ENCODE measurements at regions not wholly inside any gene's neighbourhood (a gene's known extent, or its start where the extent isn't known, plus 50 kb on each side); places are given as distances from the start of the nearest gene placed in this dataset.
A peak's percentile ranks its signal among the peaks of the same experiment; 100 is the strongest.

DNA sequence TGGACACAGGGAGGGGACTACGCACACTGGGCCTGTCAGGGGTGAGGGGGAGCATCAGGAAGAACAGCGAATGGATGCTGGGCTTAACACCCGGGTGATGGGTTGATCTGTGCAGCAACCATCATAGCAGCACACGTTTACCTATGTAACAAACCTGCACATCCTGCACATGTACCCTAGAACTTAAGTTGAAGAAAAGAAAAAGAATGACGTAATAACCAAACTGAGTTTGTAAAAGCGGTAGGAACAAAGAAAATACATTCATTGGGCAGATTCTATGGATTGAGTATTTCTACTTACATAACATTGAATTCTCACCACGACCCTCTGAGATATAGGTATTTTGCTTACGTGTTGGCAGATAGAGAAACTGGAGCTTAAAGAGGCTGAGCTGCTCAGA is 468.4 kb downstream of the TTLL7 start:
- H3K4me3 ChIP-seq (ENCODE audit: control insufficient read depth in 1 of 2, extremely low read depth in 1 of 2, low read length in 1 of 2) = no peak overlapping the region
- H3K4me3 Mint-ChIP-seq = no peak overlapping the region
- H3K27me3 Mint-ChIP-seq = no peaks in the 10 kb centered on the region
- ChIA-PET POLR2A (no interaction called here), CTCF (interaction anchor here in 1 of 2 donors (0.6 kb wide), 1 partner anchor 1533 kb away, joined by 4 read pairs; no protein-coding TSS in a partner anchor)
- H3K4me1 ChIP-seq (ENCODE audit: control insufficient read depth in 1 of 2, extremely low read depth in 1 of 2, insufficient read depth in 2 of 2, low read length in 2 of 2) = no peaks in the 10 kb centered on the region
- no peak for ATAC-seq (replicated peaks in 1 of 4)
- peaks cover 0 to 7% (median 2%) of the 10 kb centered on the region in 3 donors for H3K4me1 Mint-ChIP-seq
- WGBS (ENCODE audit: insufficient coverage) = no CpG with 5 or more reads among the region's 8 CpGs
- H3K36me3 Mint-ChIP-seq = peaks cover 3% of the 10 kb centered on the region
- H3K36me3 ChIP-seq (ENCODE audit: control insufficient read depth in 2 of 2, extremely low read depth in 1 of 2, insufficient read depth in 1 of 2, low read length in 1 of 2) = no peaks in the 10 kb centered on the region
- no peak overlapping the region for H3K27ac Mint-ChIP-seq
- peaks cover 5 to 17% (median 7%) of the 10 kb centered on the region in 3 donors for H3K9me3 Mint-ChIP-seq
- no peaks in the 10 kb centered on the region for H3K27me3 ChIP-seq (replicated peaks in 1 of 2; ENCODE audit: control insufficient read depth in 2 of 2, extremely low read depth in 1 of 2, insufficient read depth in 2 of 2, low read length in 1 of 2)
- no peak overlapping the region for H3K27ac ChIP-seq (ENCODE audit: low read length)
- peaks cover 5% of the 10 kb centered on the region for H3K9me3 ChIP-seq
- no peak for DNase-seq

DNA sequence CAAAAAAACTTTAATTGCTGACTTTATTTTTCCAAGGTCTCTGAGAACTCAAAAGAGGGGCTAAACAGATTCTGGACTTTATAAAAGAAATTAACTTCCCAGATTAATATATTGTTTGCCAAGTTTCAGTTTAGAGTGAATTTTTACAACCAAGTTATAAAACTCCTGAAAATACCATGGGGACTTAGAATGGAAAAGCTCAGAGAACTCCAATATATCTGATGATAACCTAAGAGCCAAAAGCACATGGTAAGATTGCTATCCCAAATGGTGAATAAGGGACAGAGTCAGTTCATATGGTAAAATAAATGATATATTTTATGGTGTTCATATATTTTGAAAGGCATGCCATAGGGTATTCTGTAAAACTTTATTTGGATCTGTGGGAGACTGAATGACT is 470.9 kb downstream of the TTLL7 start:
- Mint-ChIP-seq H3K4me3 (no peak overlapping the region), H3K36me3 (no peaks in the 10 kb centered on the region), H3K9me3 (peaks cover 0 to 8% (median 8%) of the 10 kb centered on the region in 3 donors), H3K27ac (no peak overlapping the region), H3K4me1 (peaks cover 0 to 7% (median 2%) of the 10 kb centered on the region in 3 donors), H3K27me3 (no peaks in the 10 kb centered on the region)
- POLR2A ChIA-PET = no interaction called here
- H3K27ac ChIP-seq (ENCODE audit: low read length) = no peak overlapping the region
- H3K9me3 ChIP-seq = no peaks in the 10 kb centered on the region
- H3K27me3 ChIP-seq (replicated peaks in 1 of 2; ENCODE audit: control insufficient read depth in 2 of 2, extremely low read depth in 1 of 2, insufficient read depth in 2 of 2, low read length in 1 of 2) = no peaks in the 10 kb centered on the region
- H3K4me1 ChIP-seq (ENCODE audit: control insufficient read depth in 1 of 2, extremely low read depth in 1 of 2, insufficient read depth in 2 of 2, low read length in 2 of 2) = no peaks in the 10 kb centered on the region
- no peaks in the 10 kb centered on the region for H3K36me3 ChIP-seq (ENCODE audit: control insufficient read depth in 2 of 2, extremely low read depth in 1 of 2, insufficient read depth in 1 of 2, low read length in 1 of 2)
- H3K4me3 ChIP-seq (ENCODE audit: control insufficient read depth in 1 of 2, extremely low read depth in 1 of 2, low read length in 1 of 2) = no peak overlapping the region
- CTCF ChIA-PET = no interaction called here
- DNase-seq (no peak), ATAC-seq (replicated peaks in 1 of 4) (no peak)

DNA sequence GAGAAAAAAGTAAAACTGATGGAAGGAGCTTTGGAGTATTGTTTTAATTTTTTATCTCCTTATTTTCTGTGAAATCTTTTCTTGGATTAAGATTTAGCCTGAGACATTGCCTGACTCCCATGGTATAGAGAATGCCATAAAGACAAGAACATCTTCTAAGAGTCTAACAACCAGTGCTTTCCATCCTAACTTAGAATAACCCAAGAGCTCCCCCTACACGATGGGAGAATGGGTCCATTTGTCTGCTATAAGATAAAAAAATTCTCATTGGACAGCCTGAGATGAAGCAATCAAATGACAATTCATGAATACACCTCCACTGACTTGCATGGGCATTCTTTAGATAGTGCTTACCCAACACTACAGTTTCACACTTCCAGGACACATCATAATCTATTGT is 478.1 kb downstream of the TTLL7 start:
- Mint-ChIP-seq H3K9me3 (peaks cover 0 to 5% (median 0%) of the 10 kb centered on the region in 3 donors), H3K27me3 (no peaks in the 10 kb centered on the region), H3K4me3 (no peak overlapping the region), H3K27ac (no peak overlapping the region), H3K36me3 (no peaks in the 10 kb centered on the region), H3K4me1 (peaks cover 0 to 9% (median 7%) of the 10 kb centered on the region in 3 donors)
- CTCF ChIA-PET = no interaction called here
- WGBS (ENCODE audit: insufficient coverage) = no CpG with 5 or more reads among the region's 1 CpG
- POLR2A ChIA-PET = interaction anchor here in 1 of 2 donors (0.8 kb wide), 1 partner anchor 52 kb away, joined by 3 read pairs; no protein-coding TSS in a partner anchor
- H3K27ac ChIP-seq (ENCODE audit: low read length) = no peak overlapping the region
- H3K36me3 ChIP-seq (ENCODE audit: control insufficient read depth in 2 of 2, extremely low read depth in 1 of 2, insufficient read depth in 1 of 2, low read length in 1 of 2) = no peaks in the 10 kb centered on the region
- no peak overlapping the region for H3K4me3 ChIP-seq (ENCODE audit: control insufficient read depth in 1 of 2, extremely low read depth in 1 of 2, low read length in 1 of 2)
- ATAC-seq (replicated peaks in 1 of 4) (peak in 2 of 4 experiments; percentile 35 to 56), DNase-seq (peak in 1 of 35 experiments; percentile 7)
- no peaks in the 10 kb centered on the region for H3K4me1 ChIP-seq (ENCODE audit: control insufficient read depth in 1 of 2, extremely low read depth in 1 of 2, insufficient read depth in 2 of 2, low read length in 2 of 2)
- H3K9me3 ChIP-seq = no peaks in the 10 kb centered on the region
- no peaks in the 10 kb centered on the region for H3K27me3 ChIP-seq (replicated peaks in 1 of 2; ENCODE audit: control insufficient read depth in 2 of 2, extremely low read depth in 1 of 2, insufficient read depth in 2 of 2, low read length in 1 of 2)

DNA sequence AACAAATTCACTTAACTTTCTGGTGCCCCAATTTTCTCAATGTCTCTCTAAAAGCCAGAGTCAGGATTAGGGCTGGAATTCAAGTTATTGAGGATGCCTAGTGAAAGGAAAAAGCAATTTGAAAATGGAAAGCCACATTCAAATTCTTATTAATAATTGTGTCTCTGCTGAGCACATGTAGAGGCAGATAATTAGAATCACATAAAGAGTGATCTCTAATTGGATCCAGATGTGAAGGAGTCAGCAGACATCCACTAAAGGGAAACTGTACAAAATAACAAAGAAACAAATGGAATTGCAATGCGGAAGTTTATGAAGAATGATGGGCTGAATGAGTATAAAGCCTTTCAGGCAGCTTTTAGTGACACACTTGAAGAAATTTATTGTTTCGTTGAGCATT is 482.6 kb downstream of the TTLL7 start:
- Histone ChIP-seq H3K27ac (ENCODE audit: low read length) (no peak overlapping the region), H3K27me3 (replicated peaks in 1 of 2; ENCODE audit: control insufficient read depth in 2 of 2, extremely low read depth in 1 of 2, insufficient read depth in 2 of 2, low read length in 1 of 2) (no peaks in the 10 kb centered on the region), H3K9me3 (no peaks in the 10 kb centered on the region), H3K36me3 (ENCODE audit: control insufficient read depth in 2 of 2, extremely low read depth in 1 of 2, insufficient read depth in 1 of 2, low read length in 1 of 2) (no peaks in the 10 kb centered on the region), H3K4me1 (ENCODE audit: control insufficient read depth in 1 of 2, extremely low read depth in 1 of 2, insufficient read depth in 2 of 2, low read length in 2 of 2) (peaks cover 0 to 2% of the 10 kb centered on the region in 2 experiments), H3K4me3 (ENCODE audit: control insufficient read depth in 1 of 2, extremely low read depth in 1 of 2, low read length in 1 of 2) (no peak overlapping the region)
- Mint-ChIP-seq H3K4me1 (peaks cover 14 to 20% (median 18%) of the 10 kb centered on the region in 3 donors), H3K36me3 (no peaks in the 10 kb centered on the region), H3K9me3 (peaks cover 0 to 5% (median 0%) of the 10 kb centered on the region in 3 donors), H3K4me3 (no peak overlapping the region), H3K27me3 (no peaks in the 10 kb centered on the region), H3K27ac (no peak overlapping the region)
- WGBS (ENCODE audit: insufficient coverage) = 100% methylated on average over 2 of the region's 2 CpGs
- no peak for ATAC-seq (replicated peaks in 1 of 4)
- ChIA-PET CTCF (no interaction called here), POLR2A (no interaction called here)
- no peak for DNase-seq

DNA sequence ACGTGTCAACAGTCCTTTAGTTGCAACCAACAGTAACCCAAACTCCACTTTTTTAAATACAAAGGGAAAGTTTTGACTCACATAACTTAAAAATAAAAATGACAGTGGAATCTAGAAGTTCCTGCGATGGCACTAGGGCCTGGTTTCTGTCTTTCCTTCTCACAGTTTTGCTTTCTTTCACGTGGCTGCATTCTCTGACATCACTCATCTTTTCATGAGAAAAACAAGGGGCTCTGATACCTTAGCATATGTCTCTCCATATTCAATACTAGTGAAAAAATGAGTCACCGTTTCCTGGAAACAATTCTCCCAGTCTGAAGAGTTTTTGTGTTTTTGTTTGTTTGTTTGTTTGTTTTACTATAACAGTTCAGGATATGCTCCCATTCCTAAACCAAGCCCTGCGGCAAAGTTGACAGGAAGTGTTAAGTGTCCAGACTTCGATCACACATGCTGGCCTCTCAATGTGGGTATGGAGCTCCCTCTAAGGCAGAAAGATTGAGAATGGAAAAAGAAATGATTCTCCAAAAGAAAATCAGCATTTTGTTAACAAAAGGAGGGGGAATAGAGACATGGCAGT is 483.3 kb downstream of the TTLL7 start:
- H3K9me3 ChIP-seq = no peaks in the 10 kb centered on the region
- H3K27me3 ChIP-seq (replicated peaks in 1 of 2; ENCODE audit: control insufficient read depth in 2 of 2, extremely low read depth in 1 of 2, insufficient read depth in 2 of 2, low read length in 1 of 2) = no peaks in the 10 kb centered on the region
- peaks cover 0 to 2% of the 10 kb centered on the region in 2 experiments for H3K4me1 ChIP-seq (ENCODE audit: control insufficient read depth in 1 of 2, extremely low read depth in 1 of 2, insufficient read depth in 2 of 2, low read length in 2 of 2)
- peaks cover 0 to 5% (median 0%) of the 10 kb centered on the region in 3 donors for H3K9me3 Mint-ChIP-seq
- no peak overlapping the region for H3K4me3 Mint-ChIP-seq
- H3K4me1 Mint-ChIP-seq = peaks cover 11 to 20% (median 20%) of the 10 kb centered on the region in 3 donors
- no peak overlapping the region for H3K4me3 ChIP-seq (ENCODE audit: control insufficient read depth in 1 of 2, extremely low read depth in 1 of 2, low read length in 1 of 2)
- DNase-seq (no peak), ATAC-seq (replicated peaks in 1 of 4) (no peak)
- H3K27me3 Mint-ChIP-seq = no peaks in the 10 kb centered on the region
- H3K36me3 ChIP-seq (ENCODE audit: control insufficient read depth in 2 of 2, extremely low read depth in 1 of 2, insufficient read depth in 1 of 2, low read length in 1 of 2) = no peaks in the 10 kb centered on the region
- ChIA-PET CTCF (no interaction called here), POLR2A (no interaction called here)
- WGBS (ENCODE audit: insufficient coverage) = 17% methylated on average over 1 of the region's 6 CpGs
- peak overlapping the region in 1 of 2 donors; percentile 6 for H3K27ac Mint-ChIP-seq
- no peaks in the 10 kb centered on the region for H3K36me3 Mint-ChIP-seq
- H3K27ac ChIP-seq (ENCODE audit: low read length) = no peak overlapping the region

DNA sequence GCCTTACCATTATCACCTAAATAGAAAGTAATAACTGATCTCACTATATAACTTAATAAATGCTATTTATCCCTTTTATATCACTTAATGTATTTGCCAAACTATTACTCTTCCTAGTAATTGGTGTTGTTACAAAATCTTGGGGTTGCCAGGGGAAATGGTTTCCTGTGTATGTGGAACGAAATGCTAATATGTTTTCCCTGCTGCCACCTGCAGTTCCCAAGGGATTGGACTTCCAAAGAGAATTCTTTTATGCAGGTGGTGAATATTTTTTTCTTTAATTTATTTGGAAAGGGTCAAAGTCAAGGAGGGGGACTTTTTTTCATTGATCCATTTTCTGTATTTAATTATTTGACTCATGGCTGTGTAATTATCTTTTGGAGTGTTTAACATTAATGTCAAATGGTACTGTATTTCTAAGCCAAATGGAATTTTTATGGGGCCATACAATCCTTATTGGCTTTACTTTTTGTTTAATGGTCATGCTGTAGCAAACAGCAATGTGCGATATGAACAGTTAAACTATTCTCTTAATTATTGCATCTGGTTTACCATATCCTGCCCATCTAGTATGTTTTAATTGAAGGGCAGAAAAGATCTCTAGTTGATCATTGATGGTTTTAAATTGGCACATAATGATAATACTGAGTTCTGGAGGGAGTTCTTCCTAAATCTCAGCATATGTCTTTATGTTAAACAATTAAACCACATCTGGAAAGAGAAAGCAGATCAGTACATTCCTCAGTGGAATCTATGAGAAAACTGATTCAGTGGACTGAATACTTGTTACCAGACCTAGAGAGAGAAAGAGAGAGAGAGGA is 486.3 kb downstream of the TTLL7 start:
- Mint-ChIP-seq H3K4me1 (peaks cover 38 to 49% (median 45%) of the 10 kb centered on the region in 3 donors), H3K9me3 (peaks cover 0 to 5% (median 0%) of the 10 kb centered on the region in 3 donors), H3K27ac (no peak overlapping the region), H3K4me3 (no peak overlapping the region), H3K36me3 (no peaks in the 10 kb centered on the region), H3K27me3 (no peaks in the 10 kb centered on the region)
- ATAC-seq (replicated peaks in 1 of 4) (no peak), DNase-seq (no peak)
- no peaks in the 10 kb centered on the region for H3K9me3 ChIP-seq
- peaks cover 8 to 28% of the 10 kb centered on the region in 2 experiments for H3K4me1 ChIP-seq (ENCODE audit: control insufficient read depth in 1 of 2, extremely low read depth in 1 of 2, insufficient read depth in 2 of 2, low read length in 2 of 2)
- no peak overlapping the region for H3K27ac ChIP-seq (ENCODE audit: low read length)
- no peaks in the 10 kb centered on the region for H3K36me3 ChIP-seq (ENCODE audit: control insufficient read depth in 2 of 2, extremely low read depth in 1 of 2, insufficient read depth in 1 of 2, low read length in 1 of 2)
- no CpG with 5 or more reads among the region's 2 CpGs for WGBS (ENCODE audit: insufficient coverage)
- POLR2A ChIA-PET = no interaction called here
- CTCF ChIA-PET = no interaction called here
- H3K4me3 ChIP-seq (ENCODE audit: control insufficient read depth in 1 of 2, extremely low read depth in 1 of 2, low read length in 1 of 2) = no peak overlapping the region
- H3K27me3 ChIP-seq (replicated peaks in 1 of 2; ENCODE audit: control insufficient read depth in 2 of 2, extremely low read depth in 1 of 2, insufficient read depth in 2 of 2, low read length in 1 of 2) = no peaks in the 10 kb centered on the region

All from T-cell (primary cell).